Putamen (tissue), 1 donor: ENCODE measurements at regions not wholly inside any gene's neighbourhood (a gene's known extent, or its start where the extent isn't known, plus 50 kb on each side); places are given as distances from the start of the nearest gene placed in this dataset.

ENCODE experiments used
- DNase-seq: peaks from one replicate; pipeline ENCODE4 v3.0.0-alpha.2; 2016; ENCODE audit warnings: low spot score

DNA sequence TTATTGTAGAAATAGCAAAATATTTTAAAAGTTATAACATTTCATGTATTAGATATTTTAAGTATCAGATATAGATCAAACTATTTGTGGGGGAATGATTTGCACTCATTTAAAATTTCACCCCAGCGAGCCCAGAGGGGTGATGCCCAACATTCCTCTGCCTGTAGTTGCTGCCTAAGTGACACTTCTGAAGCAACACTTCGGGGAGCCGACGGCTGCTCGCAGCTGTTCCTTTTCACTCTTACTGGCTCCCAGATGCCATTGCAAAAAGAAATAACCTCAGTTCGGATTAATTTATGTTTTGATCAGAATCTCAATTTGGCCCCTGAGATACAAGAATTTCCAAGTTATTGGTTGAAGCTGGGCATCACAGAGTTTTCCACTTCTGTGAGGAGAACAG lies 603.8 kb downstream of the PLCL1 start:
- no peak for DNase-seq

DNA sequence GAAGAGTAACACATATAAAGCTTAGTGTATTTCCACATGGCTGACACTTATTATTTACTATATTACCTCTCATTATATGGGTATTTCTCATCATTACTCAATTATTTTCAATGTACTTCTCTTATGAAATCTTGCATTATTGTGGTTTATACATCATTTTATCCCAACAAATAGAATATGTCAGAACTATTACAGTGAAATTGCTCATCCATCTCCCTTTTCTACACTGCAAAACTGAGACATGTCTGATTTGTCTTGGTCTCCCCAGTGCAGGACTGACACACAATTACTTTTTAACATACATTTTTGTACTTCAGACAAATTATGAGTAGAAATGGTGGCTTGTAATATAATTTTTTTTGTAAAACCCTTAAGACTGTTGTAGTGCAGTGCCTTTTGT lies 600.9 kb downstream of the PLCL1 start:
- no peak for DNase-seq

DNA sequence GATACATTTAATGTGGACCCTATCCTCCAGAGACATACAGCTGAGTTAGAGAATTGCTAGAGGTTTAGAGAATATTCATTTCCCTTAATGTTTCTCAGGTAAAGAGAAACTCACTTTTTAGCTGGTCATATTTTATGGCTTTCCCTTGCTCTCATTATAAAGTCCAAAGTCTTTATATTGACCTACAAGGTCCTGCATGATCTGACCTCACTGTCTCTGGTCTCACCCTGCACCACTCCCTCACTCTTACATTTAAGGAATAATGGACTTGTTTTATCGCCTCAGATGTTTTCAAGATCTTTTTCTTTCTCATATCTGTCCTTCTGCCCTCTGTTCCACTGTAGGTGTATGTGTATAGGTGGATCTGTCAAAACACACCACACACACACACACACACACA lies 597.3 kb downstream of the PLCL1 start:
- DNase-seq = no peak

DNA sequence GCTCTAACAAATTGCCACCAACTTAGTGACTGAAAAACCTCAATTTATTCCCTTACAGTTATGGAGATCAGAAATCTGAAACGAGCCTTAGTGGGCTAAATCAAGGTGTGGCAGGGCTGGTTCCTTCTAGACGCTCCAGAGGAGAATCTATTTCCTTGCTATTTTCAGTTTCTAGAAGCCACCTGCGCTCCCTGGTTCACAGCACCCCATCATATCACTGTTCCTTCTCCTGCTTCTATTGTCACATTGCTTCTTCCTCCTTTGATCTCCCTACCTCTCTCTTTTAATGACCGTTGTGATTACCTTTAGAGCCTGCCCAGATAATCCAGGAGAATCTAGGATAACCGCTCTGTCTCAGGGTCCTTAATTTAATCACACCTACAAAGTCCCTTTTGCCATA lies 596.6 kb downstream of the PLCL1 start:
- no peak for DNase-seq

DNA sequence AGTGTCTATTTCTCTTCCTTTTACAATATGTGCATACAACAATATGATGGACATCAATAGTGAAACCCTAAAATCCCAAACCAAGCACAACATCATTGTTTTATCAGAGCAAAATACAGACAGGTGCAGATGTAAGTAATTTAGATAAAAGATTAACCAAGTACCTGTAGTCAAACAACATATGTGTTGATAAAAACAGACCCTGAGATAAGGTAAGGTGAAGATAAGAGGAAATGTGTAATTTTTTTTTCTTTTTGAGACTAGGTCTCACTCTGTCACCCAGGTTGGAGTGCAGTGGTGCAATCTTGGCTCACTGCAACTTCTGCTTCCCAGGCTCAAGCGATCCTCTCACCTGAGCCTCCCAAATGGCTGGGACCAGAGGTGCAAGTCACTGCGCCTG lies 589.8 kb downstream of the PLCL1 start:
- DNase-seq = no peak

DNA sequence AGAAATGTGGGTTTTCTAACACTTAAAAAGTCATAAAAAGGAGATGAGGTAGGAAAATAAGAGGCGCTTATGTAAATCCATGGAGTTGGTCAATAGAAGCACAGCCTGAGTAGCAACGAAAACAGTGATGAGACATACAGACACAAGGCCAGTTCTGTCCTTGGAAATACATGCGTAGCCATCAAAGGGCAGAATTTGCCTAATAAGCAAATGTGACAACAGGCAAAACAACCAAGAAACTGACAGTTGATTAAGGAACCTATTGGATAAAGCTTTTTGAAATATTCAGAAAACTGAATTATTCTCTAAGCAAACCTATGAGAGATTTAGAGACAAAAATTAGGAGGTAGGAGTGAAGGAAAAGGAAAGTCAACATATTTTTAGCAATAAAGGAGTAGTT lies 586.3 kb downstream of the PLCL1 start:
- DNase-seq = no peak

DNA sequence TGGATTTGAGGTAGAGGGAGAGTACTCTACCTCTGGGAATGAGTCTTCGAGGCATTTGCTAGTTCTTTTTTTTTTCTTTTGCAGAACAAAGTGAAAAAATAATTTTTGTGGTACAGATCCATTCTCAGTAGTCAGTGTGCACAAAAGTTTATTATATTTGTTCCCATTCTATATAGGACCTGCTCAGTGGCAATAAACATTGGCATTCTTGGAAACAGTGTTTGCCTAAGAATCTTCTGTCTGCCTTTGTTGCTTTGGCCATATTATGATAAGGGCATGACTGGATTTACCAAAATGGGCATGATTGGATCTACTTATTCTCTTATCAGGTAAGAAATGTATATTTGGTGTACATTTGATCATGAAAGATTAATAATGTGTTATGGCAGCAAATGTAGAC lies 583.3 kb downstream of the PLCL1 start:
- DNase-seq = no peak

DNA sequence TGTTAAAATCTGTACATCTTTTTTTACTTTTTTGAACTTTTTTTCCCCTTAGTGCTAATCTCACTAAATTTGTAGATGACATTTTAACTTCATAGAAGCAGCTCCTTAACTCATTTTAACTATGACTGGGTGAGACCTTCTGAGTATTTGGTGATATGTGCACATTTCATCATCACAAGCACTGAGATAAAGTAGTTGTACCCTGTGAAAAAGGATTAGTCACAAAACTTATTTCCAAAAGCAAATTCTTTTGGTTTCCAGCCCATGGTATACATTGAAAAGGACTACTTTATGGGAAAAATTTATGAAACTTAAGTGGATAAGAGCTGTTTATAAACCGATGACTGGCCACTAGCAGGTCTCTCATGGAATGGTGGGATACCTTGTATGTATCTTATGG lies 581.5 kb downstream of the PLCL1 start:
- no peak for DNase-seq

DNA sequence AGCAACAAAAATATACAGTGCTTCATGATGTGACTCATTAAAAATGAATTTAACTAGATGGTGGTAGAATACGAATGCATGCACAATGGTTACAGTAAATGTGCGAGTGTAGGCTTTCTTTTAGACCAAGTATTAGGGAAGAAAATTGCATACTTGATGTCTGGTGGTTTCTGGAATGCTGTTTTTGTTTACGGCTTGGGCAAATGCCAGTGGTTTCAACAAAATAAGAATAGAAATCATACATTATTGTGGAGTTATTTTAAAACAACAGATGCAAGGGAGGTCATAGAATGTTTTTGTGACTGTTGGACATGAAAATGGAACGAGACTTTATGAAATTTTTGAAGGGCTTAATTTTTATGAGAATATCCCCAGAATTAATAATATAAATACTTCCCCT lies 580.9 kb downstream of the PLCL1 start:
- DNase-seq = no peak

DNA sequence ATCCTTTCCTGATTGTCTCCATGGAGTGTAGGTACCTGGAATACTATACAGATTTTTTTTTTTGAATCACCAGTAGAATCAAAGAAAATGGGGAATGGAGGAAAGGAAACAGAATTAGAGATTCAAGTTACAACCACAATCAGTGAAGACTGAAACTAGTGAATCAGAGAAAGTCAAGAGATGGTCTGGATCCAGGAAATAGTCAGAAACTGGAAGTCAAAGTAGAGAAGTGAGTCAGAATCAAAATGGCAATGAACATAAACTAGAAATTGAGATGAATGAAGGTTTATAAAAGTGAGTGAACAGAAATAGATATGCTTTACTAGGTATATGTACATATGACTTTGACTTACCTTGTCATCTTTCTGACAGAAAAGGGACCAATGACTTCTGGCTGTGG lies 579.0 kb downstream of the PLCL1 start:
- DNase-seq = no peak

DNA sequence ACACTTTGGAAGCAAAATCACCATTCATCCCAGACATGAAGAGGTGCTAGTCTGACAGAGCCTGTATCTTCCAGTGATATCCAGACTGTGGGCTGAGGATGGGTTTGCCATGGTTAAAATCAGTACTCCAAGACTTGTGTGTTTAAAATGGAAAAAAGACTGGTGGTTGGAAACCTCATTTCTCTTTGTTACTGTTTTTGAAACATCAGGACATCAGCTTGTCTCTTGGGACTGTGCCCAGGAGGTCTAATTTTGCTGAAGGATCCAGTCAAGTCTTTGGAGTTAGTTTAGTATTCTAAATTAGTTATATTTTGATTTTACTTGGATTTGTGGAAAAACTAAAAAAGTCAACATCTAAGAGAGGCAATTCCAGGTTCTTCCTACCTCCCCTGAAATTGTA lies 578.4 kb downstream of the PLCL1 start:
- no peak for DNase-seq

DNA sequence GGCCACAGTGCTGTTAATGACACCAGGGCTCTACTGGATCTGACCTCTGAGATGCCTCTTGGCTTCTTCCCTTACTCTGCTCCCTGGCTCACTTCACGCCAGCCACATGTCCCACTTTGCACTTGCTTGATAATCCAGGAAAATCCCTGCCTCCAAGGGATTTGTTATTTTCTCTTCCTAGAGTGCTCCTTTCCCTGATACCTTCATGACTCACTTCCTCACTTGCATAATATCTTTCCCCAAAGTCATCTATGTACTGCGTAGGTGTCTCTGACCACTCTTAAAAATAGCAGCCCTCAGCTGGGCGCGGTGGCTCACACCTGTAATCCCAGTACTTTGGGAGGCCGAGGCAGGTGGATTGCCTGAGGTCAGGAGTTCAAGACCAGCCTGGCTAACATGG lies 572.3 kb downstream of the PLCL1 start:
- no peak for DNase-seq

DNA sequence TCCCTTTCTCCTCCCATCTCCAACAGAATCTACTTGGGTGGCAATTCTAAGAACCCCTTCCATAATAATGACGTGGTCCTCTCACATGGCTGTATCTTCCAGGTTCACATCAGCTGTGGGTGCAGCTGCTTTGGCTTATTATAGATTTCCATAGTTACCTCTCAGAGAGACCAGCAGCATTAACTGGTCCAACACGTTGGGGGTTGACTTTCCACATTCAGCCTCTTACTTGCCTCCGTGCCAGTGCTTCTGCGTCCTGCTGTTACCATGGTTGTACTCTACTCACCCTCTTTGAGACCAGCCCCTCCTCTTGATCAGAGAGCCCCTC lies 570.7 kb downstream of the PLCL1 start:
- no peak for DNase-seq

DNA sequence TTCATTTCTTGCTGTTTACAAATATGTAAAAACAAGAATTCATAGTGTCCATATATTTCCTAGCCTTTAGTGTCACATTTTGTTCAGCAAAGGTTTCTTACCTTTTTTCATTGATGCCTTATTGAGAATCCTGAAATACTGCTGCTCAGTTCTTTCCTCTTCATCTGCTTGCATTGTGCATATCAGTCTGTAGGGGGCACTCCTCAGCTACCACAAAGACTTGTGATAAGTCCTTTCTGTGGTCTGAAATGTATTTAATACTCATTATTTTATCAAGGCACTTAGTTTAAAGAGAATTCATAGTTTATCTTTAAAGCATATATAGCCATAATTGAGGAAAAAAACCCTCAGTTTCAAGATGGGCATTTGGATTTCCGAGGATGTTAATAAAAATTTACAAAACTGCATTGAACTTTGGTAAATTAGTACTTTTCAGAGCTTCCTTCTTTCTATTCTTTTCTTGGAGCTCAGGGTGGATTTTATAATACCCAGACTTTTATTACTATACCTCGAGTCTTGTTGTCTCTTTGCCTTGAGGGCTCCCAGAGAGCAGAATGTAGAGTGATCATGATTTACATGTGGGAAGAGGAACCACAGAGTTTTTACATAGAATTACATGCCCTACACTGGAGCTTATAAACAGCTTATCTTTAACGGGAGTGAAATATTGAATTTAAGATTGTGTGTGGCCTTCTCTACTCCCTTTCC lies 570.1 kb downstream of the PLCL1 start:
- peak; percentile 30 for DNase-seq

DNA sequence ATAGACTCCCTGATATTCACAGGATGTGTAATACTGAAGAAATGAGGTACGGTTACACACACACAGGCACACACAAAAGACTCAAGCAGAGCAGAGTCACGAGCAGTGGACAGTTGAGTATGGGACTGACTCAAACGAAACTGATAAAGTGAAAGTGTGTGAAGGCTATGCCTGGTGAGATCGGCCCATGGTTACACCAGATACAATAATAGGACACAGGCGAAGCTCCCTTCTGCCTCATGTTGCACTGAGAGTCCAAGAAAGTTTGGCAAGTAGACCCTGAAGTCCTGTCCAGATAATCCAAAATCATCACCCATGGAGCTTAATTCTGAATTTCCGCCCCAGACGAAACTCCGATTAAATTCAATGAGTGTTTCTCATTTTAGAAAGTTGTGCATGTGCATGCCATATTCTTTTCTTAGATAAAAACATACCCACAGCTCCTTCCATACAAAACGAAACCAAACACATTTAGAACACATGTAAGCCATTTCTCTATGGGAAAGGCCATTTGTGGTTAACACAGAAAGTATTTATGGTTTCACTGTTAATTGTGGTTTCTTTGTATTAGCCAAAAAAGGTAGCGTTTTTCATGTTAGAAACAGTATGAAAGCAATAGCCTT lies 567.6 kb downstream of the PLCL1 start:
- no peak for DNase-seq

DNA sequence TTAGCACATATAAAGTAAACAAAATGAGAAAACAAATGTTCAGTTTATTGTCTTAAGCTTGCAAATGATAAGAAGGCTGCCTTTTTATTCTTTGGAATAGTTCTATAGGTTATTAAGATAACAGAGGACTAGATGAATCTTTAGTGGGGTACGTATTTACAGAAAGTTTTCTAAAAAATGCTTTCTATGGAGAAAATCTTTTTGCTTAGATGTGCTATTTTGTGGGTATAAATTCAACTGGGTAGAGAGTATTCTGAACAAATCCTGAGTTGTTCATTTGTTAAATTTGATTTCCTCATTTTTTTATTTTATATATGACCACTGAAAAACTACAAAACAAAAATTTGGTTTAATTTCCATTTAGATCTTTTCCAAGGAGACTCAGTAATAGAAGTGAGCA lies 566.9 kb downstream of the PLCL1 start:
- DNase-seq = no peak

DNA sequence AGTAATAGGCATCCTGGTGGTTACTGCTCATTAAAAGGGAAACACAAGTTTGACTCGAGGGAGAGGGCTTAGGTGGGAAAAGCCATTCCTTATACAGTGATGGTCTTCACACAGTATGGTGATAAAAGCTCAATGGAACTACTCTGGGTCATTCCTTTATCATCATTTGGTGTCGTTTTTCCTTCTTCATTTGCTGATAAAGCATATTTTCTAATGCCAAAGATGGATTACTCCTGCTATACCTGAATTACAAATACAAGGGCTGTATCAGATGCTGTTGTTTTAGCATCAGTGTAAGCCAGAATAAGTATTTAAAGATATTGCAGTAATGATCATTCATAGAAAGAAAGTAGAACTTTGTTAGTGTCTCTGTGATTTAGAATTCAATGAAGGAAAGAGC lies 563.7 kb downstream of the PLCL1 start:
- DNase-seq = no peak

DNA sequence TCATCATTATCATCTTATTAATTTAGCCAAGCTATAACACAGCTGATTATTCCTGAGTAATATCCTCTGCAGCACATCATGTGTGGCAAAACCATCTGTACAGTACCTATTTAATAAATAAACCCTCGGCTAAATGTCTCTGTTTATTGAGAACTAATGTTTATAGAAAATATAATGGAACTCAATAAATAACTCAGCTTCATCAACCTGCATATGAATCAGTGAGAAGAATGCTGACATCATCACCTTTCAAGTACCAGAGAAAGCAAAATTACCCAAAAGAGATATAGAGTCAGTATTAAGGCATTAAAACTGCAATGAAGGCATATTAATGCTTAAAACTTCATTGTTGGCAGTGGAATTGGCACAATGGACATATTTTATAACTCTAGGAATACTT lies 558.3 kb downstream of the PLCL1 start:
- no peak for DNase-seq

DNA sequence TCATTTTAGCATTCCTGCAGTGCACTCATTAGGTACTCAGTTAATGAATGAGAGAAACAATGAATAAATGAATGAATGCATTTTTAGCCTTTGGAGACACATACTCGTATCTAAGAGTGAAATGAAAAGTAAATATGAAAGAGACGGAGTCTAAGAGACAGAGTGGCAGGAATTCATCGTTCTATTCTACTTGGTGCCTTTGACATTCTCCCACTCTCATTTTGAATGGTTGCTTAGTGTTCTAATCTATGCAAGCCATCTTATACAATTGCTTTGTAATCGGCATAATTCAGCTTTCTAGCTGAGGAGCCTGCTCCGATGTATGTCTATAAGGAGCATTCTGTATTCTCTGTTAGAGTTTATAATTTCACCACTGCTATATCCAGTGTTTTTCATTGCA lies 554.9 kb downstream of the PLCL1 start:
- DNase-seq = no peak

DNA sequence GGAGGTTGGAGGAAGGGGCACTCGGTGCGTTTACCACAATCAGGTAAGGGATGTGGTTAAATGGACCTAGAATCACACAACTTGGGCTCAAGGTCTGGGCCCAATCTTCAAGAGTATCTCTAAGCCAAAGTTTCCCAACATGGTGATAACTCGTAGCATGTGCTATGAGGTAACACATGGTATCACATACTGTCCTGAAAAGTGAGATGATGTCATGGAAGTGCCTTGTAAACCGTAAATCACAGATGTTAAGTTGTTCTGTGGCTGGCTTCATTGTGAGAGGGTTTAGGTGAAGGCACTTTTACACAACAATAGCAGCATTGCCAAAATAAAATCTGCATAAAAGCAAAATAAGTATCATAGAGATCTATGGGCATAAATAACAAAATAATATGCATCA lies 551.8 kb downstream of the PLCL1 start:
- DNase-seq = no peak

DNA sequence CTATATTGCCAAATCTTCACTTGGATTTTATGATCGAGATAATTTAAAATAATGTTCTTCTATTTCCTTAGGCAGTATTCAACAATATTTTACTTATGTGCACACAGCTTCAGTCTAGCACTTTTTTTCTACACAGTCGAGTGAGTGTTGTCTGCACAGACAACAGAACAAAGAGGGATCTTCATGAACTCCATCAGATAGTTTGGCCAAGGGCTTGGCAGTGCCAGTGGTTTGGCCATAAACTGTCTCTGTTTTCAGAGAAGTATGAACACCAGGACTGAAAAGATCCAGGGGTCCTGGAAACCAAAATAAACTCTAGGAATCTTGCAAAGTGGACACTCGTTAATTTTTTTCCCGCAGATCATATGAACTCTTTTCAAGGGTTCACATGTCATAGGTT lies 547.3 kb downstream of the PLCL1 start:
- DNase-seq = peak; percentile 10

DNA sequence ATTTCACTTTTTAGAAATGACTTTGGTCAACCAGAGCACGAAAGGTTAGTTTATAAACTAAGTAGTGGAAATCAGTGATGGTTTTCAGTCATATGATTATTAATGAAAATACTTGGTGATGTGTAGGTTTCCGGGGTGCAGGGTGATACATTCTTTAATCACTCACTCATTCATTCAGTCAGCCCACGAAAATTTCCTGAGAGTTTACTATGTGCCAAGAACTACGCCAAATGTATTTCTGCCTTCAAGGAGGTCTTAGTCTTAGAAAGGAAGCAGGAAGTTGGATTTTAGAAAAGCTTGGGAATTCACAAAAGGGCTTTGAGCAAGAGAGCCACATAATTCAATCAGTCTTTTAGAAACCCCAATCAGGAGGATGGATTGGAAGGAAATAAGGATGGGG lies 543.6 kb downstream of the PLCL1 start:
- DNase-seq = no peak

DNA sequence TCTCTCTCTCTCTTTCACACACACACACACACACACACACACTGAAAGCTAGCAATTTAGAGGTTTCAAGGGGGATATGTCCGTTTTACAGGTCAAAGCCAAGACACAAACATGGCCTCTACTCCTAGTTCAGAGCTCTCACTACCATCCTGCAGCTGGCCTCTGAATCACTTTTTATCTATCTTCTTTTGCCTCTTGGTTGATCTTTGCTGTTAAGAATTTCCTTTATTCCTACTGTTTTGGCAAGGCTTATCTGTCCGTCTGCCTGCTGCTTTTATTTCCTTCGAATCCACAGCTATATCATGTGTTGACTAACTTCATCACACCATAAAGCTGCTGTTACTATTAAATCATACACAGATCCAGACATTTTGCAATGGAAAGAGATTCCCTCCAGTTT lies 543.0 kb downstream of the PLCL1 start:
- DNase-seq = no peak

DNA sequence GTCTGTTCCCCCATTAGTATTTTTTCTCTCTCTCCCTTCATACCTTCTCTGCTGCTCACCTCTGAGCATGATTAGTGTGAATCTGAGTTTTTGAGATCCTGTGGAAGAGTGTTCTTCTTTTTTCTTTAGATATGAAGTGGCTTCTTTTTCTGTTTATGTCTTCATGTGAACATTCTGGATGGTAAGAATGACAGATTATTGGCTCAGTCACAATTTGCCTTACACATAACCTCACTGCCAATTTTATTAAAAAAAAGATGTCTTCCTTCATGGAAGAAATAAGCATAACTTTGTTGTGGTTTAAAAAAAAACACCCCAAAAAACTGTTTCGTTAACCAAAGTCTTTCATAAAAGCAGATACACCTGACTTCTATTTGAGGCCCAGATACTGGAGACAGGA lies 539.1 kb downstream of the PLCL1 start:
- no peak for DNase-seq

DNA sequence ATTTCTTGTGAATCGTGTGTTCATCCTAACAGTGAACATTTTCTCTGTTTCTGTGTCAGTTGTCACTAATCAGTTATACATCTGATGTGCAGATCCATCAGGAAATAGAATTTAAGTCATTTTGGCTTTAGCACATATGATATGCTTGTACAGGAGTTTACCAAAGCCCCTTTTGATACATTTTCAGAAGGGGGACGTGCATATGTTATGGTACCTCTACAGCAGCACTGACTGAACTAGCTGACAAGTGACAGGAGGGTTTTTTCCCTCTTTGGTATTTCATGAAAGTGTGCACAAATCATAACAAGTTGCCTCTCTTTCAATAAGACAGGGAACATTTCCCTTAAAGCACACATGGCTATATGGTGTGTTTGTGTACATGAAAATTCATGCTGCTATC lies 536.5 kb downstream of the PLCL1 start:
- DNase-seq = no peak
